ENCODE measurements at regions not wholly inside any gene's neighbourhood (a gene's known extent, or its start where the extent isn't known, plus 50 kb on each side); places are given as distances from the start of the nearest gene placed in this dataset.

GRCh38 chr4:120528428-120528827, 394.1 kb downstream of the PRDM5 start:
- no peaks in the 10 kb centered on the region for H3K4me1 ChIP-seq (ENCODE audit: insufficient read depth, low read length)
- ChIA-PET POLR2A (no interaction called here), CTCF (no interaction called here)
- H3K36me3 Mint-ChIP-seq (ENCODE audit: low read depth): no peaks in the 10 kb centered on the region
- H3K4me3 Mint-ChIP-seq: no peak overlapping the region
- no peak overlapping the region for H3K4me3 ChIP-seq (ENCODE audit: low read length)
- H3K9me3 Mint-ChIP-seq: no peaks in the 10 kb centered on the region
- no peak for ATAC-seq (ENCODE audit: poor library complexity)
- no peaks in the 10 kb centered on the region for H3K36me3 ChIP-seq (ENCODE audit: insufficient read depth, low read length)
- H3K27ac Mint-ChIP-seq: no peak overlapping the region
- H3K9me3 ChIP-seq (ENCODE audit: control insufficient read depth in 1 of 2, insufficient read depth in 1 of 2, low read length in 2 of 2): no peaks in the 10 kb centered on the region
- H3K27ac ChIP-seq (ENCODE audit: low read depth in 1 of 2, low read length in 2 of 2): no peak overlapping the region
- no peak for TF ChIP-seq CTCF (IDR thresholded peaks at IDR 0.05)
- intact Hi-C loops (cut with DNase I, micrococcal nuclease): no loop called here
- H3K27me3 ChIP-seq (ENCODE audit: control insufficient read depth in 1 of 2, insufficient read depth in 2 of 2, low read length in 2 of 2): no peaks in the 10 kb centered on the region
- H3K4me1 Mint-ChIP-seq (ENCODE audit: low read depth): no peaks in the 10 kb centered on the region
- peaks cover under 1% of the 10 kb centered on the region for H3K27me3 Mint-ChIP-seq
- no peak for DNase-seq

- ChIA-PET CTCF (no interaction called here), POLR2A (no interaction called here)
- Histone ChIP-seq H3K9me3 (ENCODE audit: control insufficient read depth in 1 of 2, insufficient read depth in 1 of 2, low read length in 2 of 2) (no peaks in the 10 kb centered on the region), H3K36me3 (ENCODE audit: insufficient read depth, low read length) (no peaks in the 10 kb centered on the region), H3K4me3 (ENCODE audit: low read length) (no peak overlapping the region), H3K27ac (ENCODE audit: low read depth in 1 of 2, low read length in 2 of 2) (no peak overlapping the region), H3K4me1 (ENCODE audit: insufficient read depth, low read length) (no peaks in the 10 kb centered on the region), H3K27me3 (ENCODE audit: control insufficient read depth in 1 of 2, insufficient read depth in 2 of 2, low read length in 2 of 2) (no peaks in the 10 kb centered on the region)
- ATAC-seq (ENCODE audit: poor library complexity) (no peak), DNase-seq (no peak)
- TF ChIP-seq CTCF (IDR thresholded peaks at IDR 0.05): no peak
- no peaks in the 10 kb centered on the region for H3K36me3 Mint-ChIP-seq (ENCODE audit: low read depth)
- H3K4me3 Mint-ChIP-seq: no peak overlapping the region
- H3K27ac Mint-ChIP-seq: no peak overlapping the region
- no peaks in the 10 kb centered on the region for H3K27me3 Mint-ChIP-seq
- H3K9me3 Mint-ChIP-seq: no peaks in the 10 kb centered on the region
- intact Hi-C loops (cut with DNase I, micrococcal nuclease): no loop called here
- no peaks in the 10 kb centered on the region for H3K4me1 Mint-ChIP-seq (ENCODE audit: low read depth)
Observed at GRCh38 chr4:120526033-120526432, 396.5 kb downstream of the PRDM5 start.

GRCh38 chr4:120525106-120525505, 397.4 kb downstream of the PRDM5 start:
- H3K9me3 ChIP-seq (ENCODE audit: control insufficient read depth in 1 of 2, insufficient read depth in 1 of 2, low read length in 2 of 2): no peaks in the 10 kb centered on the region
- Mint-ChIP-seq H3K9me3 (no peaks in the 10 kb centered on the region), H3K27me3 (no peaks in the 10 kb centered on the region), H3K4me3 (no peak overlapping the region), H3K4me1 (ENCODE audit: low read depth) (no peaks in the 10 kb centered on the region), H3K36me3 (ENCODE audit: low read depth) (no peaks in the 10 kb centered on the region), H3K27ac (no peak overlapping the region)
- no peak overlapping the region for H3K4me3 ChIP-seq (ENCODE audit: low read length)
- ChIA-PET POLR2A (no interaction called here), CTCF (no interaction called here)
- no peaks in the 10 kb centered on the region for H3K4me1 ChIP-seq (ENCODE audit: insufficient read depth, low read length)
- H3K27ac ChIP-seq (ENCODE audit: low read depth in 1 of 2, low read length in 2 of 2): no peak overlapping the region
- no peaks in the 10 kb centered on the region for H3K36me3 ChIP-seq (ENCODE audit: insufficient read depth, low read length)
- ATAC-seq (ENCODE audit: poor library complexity) (no peak), DNase-seq (no peak)
- intact Hi-C loops (cut with DNase I, micrococcal nuclease): no loop called here
- no peak for TF ChIP-seq CTCF (IDR thresholded peaks at IDR 0.05)
- no peaks in the 10 kb centered on the region for H3K27me3 ChIP-seq (ENCODE audit: control insufficient read depth in 1 of 2, insufficient read depth in 2 of 2, low read length in 2 of 2)
